ENCODE measurements at regions not wholly inside any gene's neighbourhood (a gene's known extent, or its start where the extent isn't known, plus 50 kb on each side); places are given as distances from the start of the nearest gene placed in this dataset.

GRCh38 chr15:37679627-37680026, 254.8 kb upstream of the TMCO5A start:
- intact Hi-C loops (cut with DNase I; ENCODE audit: low total_unique reads), result no loop called here
- TF ChIP-seq POLR2A (IDR thresholded peaks at IDR 0.05), result no peak
- no peak for TF ChIP-seq CTCF (IDR thresholded peaks at IDR 0.05)
- no peak for DNase-seq (ENCODE audit: low spot score in 2 of 2)
- WGBS, 2 donors, result 30 to 36% methylated on average over 3 of the region's 3 CpGs
- no peak overlapping the region for H3K4me3 ChIP-seq (ENCODE audit: low read depth, poor library complexity, severe bottlenecking)

GRCh38 chr15:37682304-37682703, 252.1 kb upstream of the TMCO5A start:
- 86 to 89% methylated on average over 4 of the region's 4 CpGs for WGBS, 2 donors
- H3K4me3 ChIP-seq (ENCODE audit: low read depth, poor library complexity, severe bottlenecking), result no peak overlapping the region
- intact Hi-C loops (cut with DNase I; ENCODE audit: low total_unique reads), result no loop called here
- no peak for DNase-seq (ENCODE audit: low spot score in 2 of 2)
- TF ChIP-seq POLR2A (IDR thresholded peaks at IDR 0.05) (no peak), CTCF (IDR thresholded peaks at IDR 0.05) (no peak)

- DNase-seq (ENCODE audit: low spot score in 2 of 2), result no peak
- intact Hi-C loops (cut with DNase I; ENCODE audit: low total_unique reads), result no loop called here
- WGBS, 2 donors, result 78 to 79% methylated on average over 4 of the region's 4 CpGs
- H3K4me3 ChIP-seq (ENCODE audit: low read depth, poor library complexity, severe bottlenecking), result no peak overlapping the region
- TF ChIP-seq POLR2A (IDR thresholded peaks at IDR 0.05) (no peak), CTCF (IDR thresholded peaks at IDR 0.05) (no peak)
These were observed 242.5 kb upstream of the TMCO5A start for GRCh38 chr15:37691911-37692310.

GRCh38 chr15:37693926-37694325, 240.5 kb upstream of the TMCO5A start:
- DNase-seq (ENCODE audit: low spot score in 2 of 2), result no peak
- no peak overlapping the region for H3K4me3 ChIP-seq (ENCODE audit: low read depth, poor library complexity, severe bottlenecking)
- intact Hi-C loops (cut with DNase I; ENCODE audit: low total_unique reads), result no loop called here
- WGBS, 2 donors, result 90 to 93% methylated on average over 3 of the region's 3 CpGs
- TF ChIP-seq CTCF (IDR thresholded peaks at IDR 0.05) (no peak), POLR2A (IDR thresholded peaks at IDR 0.05) (no peak)

- TF ChIP-seq CTCF (IDR thresholded peaks at IDR 0.05) (no peak), POLR2A (IDR thresholded peaks at IDR 0.05) (no peak)
- intact Hi-C loops (cut with DNase I; ENCODE audit: low total_unique reads), result no loop called here
- no peak for DNase-seq (ENCODE audit: low spot score in 2 of 2)
- no peak overlapping the region for H3K4me3 ChIP-seq (ENCODE audit: low read depth, poor library complexity, severe bottlenecking)
These were observed 238.7 kb upstream of the TMCO5A start for GRCh38 chr15:37695719-37696118.

- TF ChIP-seq POLR2A (IDR thresholded peaks at IDR 0.05) (no peak), CTCF (IDR thresholded peaks at IDR 0.05) (no peak)
- 77 to 78% methylated on average over 3 of the region's 3 CpGs for WGBS, 2 donors
- no peak overlapping the region for H3K4me3 ChIP-seq (ENCODE audit: low read depth, poor library complexity, severe bottlenecking)
- no peak for DNase-seq (ENCODE audit: low spot score in 2 of 2)
- intact Hi-C loops (cut with DNase I; ENCODE audit: low total_unique reads), result no loop called here
These were observed 235.8 kb upstream of the TMCO5A start for GRCh38 chr15:37698679-37699078.

Data from lower leg skin (tissue), 4 donors.